MCF 10A (cell line): ENCODE measurements at regions not wholly inside any gene's neighbourhood (a gene's known extent, or its start where the extent isn't known, plus 50 kb on each side); places are given as distances from the start of the nearest gene placed in this dataset.

Source experiments
- BruUV-seq: library from RNA; stranded (reverse); fragments of 400-500 nt; replicated peaks from 2 replicates; lab custom pipeline; 2021; lab: Mats Ljungman, UMichigan
- CTCF ChIA-PET: fragments of 300-600 bp; sonication (Branson Sonifier 250); formaldehyde crosslinking; extraction: SDS; loops from one replicate; lab custom pipeline; 2021; ENCODE audit warnings: antibody characterized with exemption, inconsistent platforms; lab: Yijun Ruan, JAX
- POLR2A ChIA-PET: fragments of 300-600, 350-650 bp; sonication (Branson Sonifier 250); formaldehyde crosslinking; extraction: SDS; loops from one replicate; lab custom pipeline; 2020; ENCODE audit warnings: antibody characterized with exemption, inconsistent platforms; lab: Yijun Ruan, JAX
- DNase-seq: peaks from one replicate; pipeline ENCODE4 v3.0.0-alpha.2; 2018; ENCODE audit not compliant: unreplicated experiment
- H3K27ac Mint-ChIP-seq: one replicate; pipeline ENCODE4 v1.8.0; 2022; ENCODE audit warnings: mild to moderate bottlenecking, low read depth, mixed read lengths; ENCODE audit not compliant: unreplicated experiment
- H3K27me3 Mint-ChIP-seq: one replicate; pipeline ENCODE4 v1.8.0; 2022; ENCODE audit warnings: mixed read lengths; ENCODE audit not compliant: insufficient read depth, unreplicated experiment
- H3K36me3 Mint-ChIP-seq: one replicate; pipeline ENCODE4 v1.8.0; 2022; ENCODE audit warnings: mild to moderate bottlenecking, moderate library complexity, mixed read lengths; ENCODE audit not compliant: insufficient read depth, unreplicated experiment
- H3K4me1 Mint-ChIP-seq: one replicate; pipeline ENCODE4 v1.8.0; 2022; ENCODE audit warnings: mixed read lengths; ENCODE audit not compliant: insufficient read depth, unreplicated experiment
- H3K4me3 Mint-ChIP-seq: one replicate; pipeline ENCODE4 v1.8.0; 2022; ENCODE audit warnings: mild to moderate bottlenecking, moderate library complexity, mixed read lengths; ENCODE audit not compliant: unreplicated experiment
- H3K9me3 Mint-ChIP-seq: one replicate; pipeline ENCODE4 v1.8.0; 2022; ENCODE audit warnings: mixed read lengths; ENCODE audit not compliant: unreplicated experiment
- intact Hi-C: fragments of 100-400 bp; cut with micrococcal nuclease; formaldehyde crosslinking; loops from 2 replicates; pipeline ENCODE4 v1.14.1; 2022
- TF ChIP-seq, protein P1 (sequence below): fragments of 200-600 bp; IDR thresholded peaks from one replicate; pipeline ENCODE4 v1.8.0; 2022; ENCODE audit warnings: antibody characterized with exemption, mild to moderate bottlenecking; ENCODE audit not compliant: unreplicated experiment

DNA sequence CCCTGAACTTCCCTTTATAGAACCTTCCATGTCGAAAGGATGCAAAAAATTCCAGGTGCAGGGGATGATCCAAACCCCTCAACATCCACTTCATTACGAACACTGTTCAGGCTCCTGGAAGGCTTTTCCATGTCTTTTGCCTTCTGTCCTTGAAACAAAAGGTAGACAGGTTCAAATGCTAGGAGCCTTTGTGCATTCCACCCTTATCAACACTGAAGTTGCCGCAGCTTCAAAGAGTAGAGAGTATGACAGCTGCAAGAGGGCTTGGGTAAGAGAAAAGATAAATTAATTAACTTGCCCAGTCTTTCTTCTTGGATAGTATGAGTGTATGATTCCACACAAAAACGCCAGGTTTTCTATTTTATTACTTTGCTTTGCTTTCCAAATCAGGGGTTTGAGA, 269.1 kb upstream of the MSX2 start:
- Mint-ChIP-seq H3K4me1 (peaks cover 13% of the 10 kb centered on the region), H3K9me3 (no peaks in the 10 kb centered on the region), H3K4me3 (no peak overlapping the region), H3K36me3 (peaks cover 6% of the 10 kb centered on the region), H3K27me3 (no peaks in the 10 kb centered on the region), H3K27ac (no peak overlapping the region)
- POLR2A ChIA-PET: no interaction called here
- CTCF ChIA-PET: interaction anchor here (0.5 to 1.5 kb wide), 2 partner anchors 15 to 174 kb away, joined by 4 read pairs; no protein-coding TSS in a partner anchor
- no TSS peak for BruUV-seq
- intact Hi-C loops: no loop called here
- TF ChIP-seq, protein P1, sequence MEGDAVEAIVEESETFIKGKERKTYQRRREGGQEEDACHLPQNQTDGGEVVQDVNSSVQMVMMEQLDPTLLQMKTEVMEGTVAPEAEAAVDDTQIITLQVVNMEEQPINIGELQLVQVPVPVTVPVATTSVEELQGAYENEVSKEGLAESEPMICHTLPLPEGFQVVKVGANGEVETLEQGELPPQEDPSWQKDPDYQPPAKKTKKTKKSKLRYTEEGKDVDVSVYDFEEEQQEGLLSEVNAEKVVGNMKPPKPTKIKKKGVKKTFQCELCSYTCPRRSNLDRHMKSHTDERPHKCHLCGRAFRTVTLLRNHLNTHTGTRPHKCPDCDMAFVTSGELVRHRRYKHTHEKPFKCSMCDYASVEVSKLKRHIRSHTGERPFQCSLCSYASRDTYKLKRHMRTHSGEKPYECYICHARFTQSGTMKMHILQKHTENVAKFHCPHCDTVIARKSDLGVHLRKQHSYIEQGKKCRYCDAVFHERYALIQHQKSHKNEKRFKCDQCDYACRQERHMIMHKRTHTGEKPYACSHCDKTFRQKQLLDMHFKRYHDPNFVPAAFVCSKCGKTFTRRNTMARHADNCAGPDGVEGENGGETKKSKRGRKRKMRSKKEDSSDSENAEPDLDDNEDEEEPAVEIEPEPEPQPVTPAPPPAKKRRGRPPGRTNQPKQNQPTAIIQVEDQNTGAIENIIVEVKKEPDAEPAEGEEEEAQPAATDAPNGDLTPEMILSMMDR: no peak
- no peak for DNase-seq

DNA sequence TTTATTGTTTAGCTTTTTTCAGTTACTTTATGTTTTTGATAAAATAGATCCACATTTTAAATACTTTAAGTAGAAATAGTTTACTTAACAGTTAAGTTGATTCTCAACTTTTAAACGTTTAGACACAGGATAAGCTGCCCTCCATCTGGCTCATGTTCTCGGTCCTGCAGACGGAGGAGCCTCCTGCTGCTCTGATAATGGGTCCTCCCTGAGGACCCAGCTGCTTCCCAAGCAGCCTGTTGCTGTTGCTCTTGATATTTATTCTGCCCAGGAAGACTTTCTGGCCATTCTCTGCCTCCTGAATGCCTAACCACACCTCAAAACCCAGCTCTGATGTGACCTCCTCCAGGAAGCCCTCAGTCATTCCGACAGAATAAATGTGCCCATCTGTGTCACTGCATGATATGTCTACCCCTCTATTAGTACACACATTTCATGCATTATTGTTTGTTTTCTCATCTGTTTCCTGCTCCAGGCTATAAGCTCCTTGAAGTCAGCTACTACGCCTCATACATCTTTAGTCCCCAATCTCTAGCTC, 267.2 kb upstream of the MSX2 start:
- Mint-ChIP-seq H3K27ac (no peak overlapping the region), H3K36me3 (peaks cover 6% of the 10 kb centered on the region), H3K27me3 (no peaks in the 10 kb centered on the region), H3K4me1 (peaks cover 16% of the 10 kb centered on the region), H3K4me3 (no peak overlapping the region), H3K9me3 (peaks cover 7% of the 10 kb centered on the region)
- ChIA-PET POLR2A (interaction anchor here (0.6 to 0.7 kb wide), 2 partner anchors 12 to 15 kb away, joined by 3 to 5 read pairs; no protein-coding TSS in a partner anchor), CTCF (interaction anchor here (1.2 to 2.7 kb wide), 4 partner anchors 12 to 76 kb away, joined by 3 to 9 read pairs (median 4); no protein-coding TSS in a partner anchor)
- TF ChIP-seq, protein P1: no peak
- DNase-seq: no peak
- BruUV-seq: no TSS peak
- intact Hi-C loops: no loop called here

DNA sequence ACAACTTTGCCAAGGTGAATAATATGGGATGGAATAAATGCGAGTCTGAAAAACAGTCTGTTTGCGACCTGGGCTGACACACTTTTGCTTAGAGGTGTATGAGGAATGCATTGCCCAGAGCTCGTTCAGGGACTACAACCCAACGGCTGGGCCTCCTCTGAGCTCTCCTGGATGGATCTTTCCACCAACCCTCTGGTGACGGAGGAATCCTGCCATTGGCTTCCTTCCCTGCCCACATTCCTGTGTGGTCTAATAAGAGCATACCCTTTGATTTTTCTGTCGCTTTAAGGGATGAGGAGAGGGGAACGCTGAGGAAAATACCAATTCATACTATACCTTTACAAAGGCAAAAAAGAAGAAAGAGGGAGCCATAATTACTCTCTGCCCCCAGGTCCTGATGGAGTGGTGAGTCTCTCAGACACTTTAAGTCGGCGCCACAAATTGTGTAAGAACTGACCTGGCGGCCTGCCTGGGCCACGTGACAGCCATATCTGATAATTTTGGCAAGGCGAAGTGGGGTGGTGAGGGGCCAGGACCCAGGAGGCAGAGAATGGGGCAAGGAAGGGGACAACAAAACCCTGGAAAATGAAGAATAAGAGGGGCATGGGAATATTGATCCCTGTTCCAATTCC, 265.2 kb upstream of the MSX2 start:
- DNase-seq: peak; percentile 53
- Mint-ChIP-seq H3K9me3 (peaks cover 7% of the 10 kb centered on the region), H3K27me3 (no peaks in the 10 kb centered on the region), H3K27ac (no peak overlapping the region), H3K36me3 (peaks cover 6% of the 10 kb centered on the region), H3K4me1 (peaks cover 16% of the 10 kb centered on the region), H3K4me3 (no peak overlapping the region)
- BruUV-seq: no TSS peak
- intact Hi-C loops: no loop called here
- TF ChIP-seq, protein P1: no peak
- CTCF ChIA-PET: interaction anchor here (0.6 to 2.7 kb wide), 9 partner anchors 9 to 1415 kb away, joined by 3 to 9 read pairs (median 3); no protein-coding TSS in a partner anchor
- POLR2A ChIA-PET: no interaction called here

DNA sequence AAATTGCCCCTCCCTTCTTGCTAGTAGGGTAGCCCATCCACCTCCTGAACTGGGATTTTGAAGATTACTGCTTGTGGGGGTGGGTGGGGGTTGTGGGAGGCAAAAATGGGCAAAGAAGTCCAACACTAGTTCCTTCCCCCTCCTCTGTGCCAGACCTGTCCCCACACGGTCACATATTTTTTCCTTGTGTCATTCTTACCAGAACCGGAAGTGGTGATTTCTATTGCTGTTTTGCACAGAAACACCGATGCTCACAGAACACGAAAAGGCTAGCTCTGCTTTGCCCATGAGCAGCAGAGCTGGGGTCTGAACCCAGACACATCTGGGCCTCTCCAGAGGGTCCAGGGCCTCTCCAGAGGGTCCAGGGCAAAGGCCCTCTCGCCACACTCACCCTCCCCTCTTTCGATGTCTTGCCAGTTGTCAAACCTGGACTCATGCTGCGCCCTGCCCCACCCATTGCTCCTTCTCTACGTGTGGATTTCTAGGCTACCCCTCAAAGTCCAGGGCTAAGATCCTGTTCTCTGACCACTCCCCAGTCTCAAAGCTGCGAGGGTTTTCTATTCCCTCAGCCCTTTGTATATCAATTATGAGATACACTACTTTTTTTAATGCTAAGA, 264.4 kb upstream of the MSX2 start:
- peaks cover 7% of the 10 kb centered on the region for H3K9me3 Mint-ChIP-seq
- ChIA-PET CTCF (interaction anchor here (1.7 to 2.0 kb wide), 2 partner anchors 15 to 40 kb away, joined by 3 to 7 read pairs; no protein-coding TSS in a partner anchor), POLR2A (interaction anchor here (0.7 kb wide), 1 partner anchor 1834 kb away, joined by 3 read pairs; no protein-coding TSS in a partner anchor)
- TF ChIP-seq, protein P1: no peak
- H3K36me3 Mint-ChIP-seq: peaks cover 6% of the 10 kb centered on the region
- BruUV-seq: no TSS peak
- H3K27ac Mint-ChIP-seq: no peak overlapping the region
- H3K27me3 Mint-ChIP-seq: no peaks in the 10 kb centered on the region
- H3K4me3 Mint-ChIP-seq: peak overlapping the region; percentile 5
- intact Hi-C loops: no loop called here
- peaks cover 16% of the 10 kb centered on the region for H3K4me1 Mint-ChIP-seq
- DNase-seq: peak; percentile 35
